ENCODE measurements at regions not wholly inside any gene's neighbourhood (a gene's known extent, or its start where the extent isn't known, plus 50 kb on each side); places are given as distances from the start of the nearest gene placed in this dataset.

DNA sequence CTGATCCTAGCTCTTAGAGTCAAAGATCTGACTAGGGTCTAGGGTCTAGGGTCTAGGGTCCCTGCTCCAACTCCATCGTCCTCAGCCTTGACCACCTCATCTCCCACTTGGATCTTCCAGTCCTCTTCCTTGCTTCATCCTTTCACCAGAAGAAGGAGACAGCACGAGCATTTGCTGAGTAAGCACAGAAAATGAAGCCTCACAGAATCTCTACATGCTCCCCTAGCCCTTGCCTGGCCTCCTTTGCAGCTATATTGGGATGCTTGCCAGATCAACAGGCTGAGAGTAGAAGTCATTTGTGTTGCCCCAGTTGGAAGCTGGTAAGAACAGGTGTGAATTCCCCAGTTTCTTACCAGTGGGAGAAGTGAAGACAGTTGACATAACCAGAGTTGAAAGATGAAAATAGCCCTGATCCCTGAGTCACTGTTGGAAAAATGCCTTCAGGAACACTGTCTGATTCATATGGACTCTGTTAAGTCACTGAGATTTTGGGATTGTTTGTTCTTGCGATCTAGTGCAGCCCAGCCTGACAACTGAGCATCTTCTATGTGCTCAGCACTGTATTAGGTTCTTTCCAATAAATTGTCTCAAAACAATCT lies 552.5 kb downstream of the INSC start:
- H3K4me3 ChIP-seq: no peak overlapping the region
- no peaks in the 10 kb centered on the region for H3K36me3 ChIP-seq
- no peak for DNase-seq (ENCODE audit: low spot score in 2 of 2)
- TF ChIP-seq POLR2A (IDR thresholded peaks at IDR 0.05) (no peak), POLR2AphosphoS5 (IDR thresholded peaks at IDR 0.05) (no peak)
- TF ChIP-seq, protein P1, sequence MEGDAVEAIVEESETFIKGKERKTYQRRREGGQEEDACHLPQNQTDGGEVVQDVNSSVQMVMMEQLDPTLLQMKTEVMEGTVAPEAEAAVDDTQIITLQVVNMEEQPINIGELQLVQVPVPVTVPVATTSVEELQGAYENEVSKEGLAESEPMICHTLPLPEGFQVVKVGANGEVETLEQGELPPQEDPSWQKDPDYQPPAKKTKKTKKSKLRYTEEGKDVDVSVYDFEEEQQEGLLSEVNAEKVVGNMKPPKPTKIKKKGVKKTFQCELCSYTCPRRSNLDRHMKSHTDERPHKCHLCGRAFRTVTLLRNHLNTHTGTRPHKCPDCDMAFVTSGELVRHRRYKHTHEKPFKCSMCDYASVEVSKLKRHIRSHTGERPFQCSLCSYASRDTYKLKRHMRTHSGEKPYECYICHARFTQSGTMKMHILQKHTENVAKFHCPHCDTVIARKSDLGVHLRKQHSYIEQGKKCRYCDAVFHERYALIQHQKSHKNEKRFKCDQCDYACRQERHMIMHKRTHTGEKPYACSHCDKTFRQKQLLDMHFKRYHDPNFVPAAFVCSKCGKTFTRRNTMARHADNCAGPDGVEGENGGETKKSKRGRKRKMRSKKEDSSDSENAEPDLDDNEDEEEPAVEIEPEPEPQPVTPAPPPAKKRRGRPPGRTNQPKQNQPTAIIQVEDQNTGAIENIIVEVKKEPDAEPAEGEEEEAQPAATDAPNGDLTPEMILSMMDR (IDR thresholded peaks at IDR 0.05): no peak
- H3K9me3 ChIP-seq: no peaks in the 10 kb centered on the region
- no peaks in the 10 kb centered on the region for H3K27me3 ChIP-seq
- intact Hi-C loops (cut with DNase I; ENCODE audit: low total_unique reads): no loop called here
- no peak overlapping the region for H3K27ac ChIP-seq
- no peaks in the 10 kb centered on the region for H3K4me1 ChIP-seq

DNA sequence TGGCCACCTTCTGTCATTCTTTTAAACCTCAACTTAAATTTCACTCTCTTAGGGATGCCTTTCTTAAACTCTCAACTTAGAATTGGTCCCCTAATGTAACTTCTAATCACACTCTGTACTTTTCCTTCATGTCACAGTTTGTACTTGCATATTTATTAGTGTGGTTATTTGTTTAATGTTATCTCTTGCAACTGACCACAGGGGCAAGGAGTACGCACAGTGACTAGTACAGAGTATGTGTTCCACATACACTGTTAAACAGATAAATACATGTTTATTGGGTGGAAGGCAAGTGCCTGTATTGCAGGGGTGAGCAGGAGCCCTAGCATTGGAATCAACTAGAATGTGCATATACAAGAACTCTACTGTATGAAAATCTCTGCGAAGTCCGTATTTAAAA lies 554.0 kb downstream of the INSC start:
- TF ChIP-seq POLR2A (IDR thresholded peaks at IDR 0.05) (no peak), POLR2AphosphoS5 (IDR thresholded peaks at IDR 0.05) (no peak)
- TF ChIP-seq, protein P1 (IDR thresholded peaks at IDR 0.05): no peak
- DNase-seq (ENCODE audit: low spot score in 2 of 2): no peak
- no peaks in the 10 kb centered on the region for H3K4me1 ChIP-seq
- intact Hi-C loops (cut with DNase I; ENCODE audit: low total_unique reads): no loop called here
- no peaks in the 10 kb centered on the region for H3K27me3 ChIP-seq
- no peak overlapping the region for H3K27ac ChIP-seq
- no peaks in the 10 kb centered on the region for H3K9me3 ChIP-seq
- no peaks in the 10 kb centered on the region for H3K36me3 ChIP-seq
- H3K4me3 ChIP-seq: no peak overlapping the region

DNA sequence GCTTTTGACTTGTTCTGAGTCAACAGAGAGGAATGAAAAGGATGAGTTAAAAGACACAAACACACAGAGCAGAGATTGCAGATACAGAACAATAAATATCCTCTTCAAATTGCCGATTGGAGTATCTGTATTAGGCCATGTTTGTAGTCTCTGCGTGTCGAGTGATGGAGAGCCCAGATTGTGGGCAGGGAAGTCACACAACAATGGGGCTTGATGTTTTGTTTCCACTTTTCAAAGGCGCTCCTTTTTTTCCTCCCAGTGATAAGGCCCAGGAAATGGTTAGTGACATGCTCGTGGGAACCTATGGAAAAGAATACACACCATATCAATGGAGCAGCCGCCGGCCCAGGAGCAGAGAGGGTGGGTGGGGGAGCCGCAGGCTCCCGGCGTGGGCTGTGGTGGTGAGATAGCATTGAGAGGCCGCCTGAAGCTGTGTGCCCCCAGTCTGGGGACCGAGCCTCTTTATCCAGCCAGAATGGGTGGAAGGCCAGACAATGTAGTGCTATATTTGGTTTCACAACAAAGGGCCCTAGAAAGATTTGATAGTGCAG lies 555.9 kb downstream of the INSC start:
- Histone ChIP-seq H3K4me3 (no peak overlapping the region), H3K27ac (no peak overlapping the region), H3K4me1 (no peaks in the 10 kb centered on the region), H3K9me3 (no peaks in the 10 kb centered on the region), H3K27me3 (no peaks in the 10 kb centered on the region), H3K36me3 (no peaks in the 10 kb centered on the region)
- no peak for DNase-seq (ENCODE audit: low spot score in 2 of 2)
- intact Hi-C loops (cut with DNase I; ENCODE audit: low total_unique reads): no loop called here
- TF ChIP-seq, protein P1 (IDR thresholded peaks at IDR 0.05): no peak
- TF ChIP-seq POLR2A (IDR thresholded peaks at IDR 0.05) (no peak), POLR2AphosphoS5 (IDR thresholded peaks at IDR 0.05) (no peak)

DNA sequence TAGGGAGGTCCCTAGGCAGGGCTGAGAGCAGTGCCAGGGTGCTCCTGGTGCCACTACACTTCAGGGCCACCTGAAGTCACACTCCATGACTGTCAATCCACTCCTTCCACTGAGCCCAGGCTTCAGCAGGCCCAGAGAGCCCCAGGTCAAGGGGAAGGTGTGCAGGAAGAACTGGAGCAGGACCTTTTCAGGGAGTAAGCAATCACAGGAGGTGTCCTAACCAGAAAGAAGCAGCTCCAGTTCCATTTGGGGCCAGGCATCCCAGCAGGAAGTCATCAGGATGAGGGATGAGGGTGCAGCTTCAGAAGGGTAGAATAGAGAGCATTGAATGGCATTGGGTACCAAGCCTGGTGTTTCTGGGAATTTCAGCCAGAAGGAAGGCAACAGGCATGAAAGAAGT lies 556.5 kb downstream of the INSC start:
- Histone ChIP-seq H3K27ac (no peak overlapping the region), H3K36me3 (no peaks in the 10 kb centered on the region), H3K27me3 (no peaks in the 10 kb centered on the region), H3K9me3 (no peaks in the 10 kb centered on the region), H3K4me1 (no peaks in the 10 kb centered on the region), H3K4me3 (no peak overlapping the region)
- TF ChIP-seq POLR2AphosphoS5 (IDR thresholded peaks at IDR 0.05) (no peak), POLR2A (IDR thresholded peaks at IDR 0.05) (no peak)
- TF ChIP-seq, protein P1 (IDR thresholded peaks at IDR 0.05): no peak
- no peak for DNase-seq (ENCODE audit: low spot score in 2 of 2)
- intact Hi-C loops (cut with DNase I; ENCODE audit: low total_unique reads): no loop called here

DNA sequence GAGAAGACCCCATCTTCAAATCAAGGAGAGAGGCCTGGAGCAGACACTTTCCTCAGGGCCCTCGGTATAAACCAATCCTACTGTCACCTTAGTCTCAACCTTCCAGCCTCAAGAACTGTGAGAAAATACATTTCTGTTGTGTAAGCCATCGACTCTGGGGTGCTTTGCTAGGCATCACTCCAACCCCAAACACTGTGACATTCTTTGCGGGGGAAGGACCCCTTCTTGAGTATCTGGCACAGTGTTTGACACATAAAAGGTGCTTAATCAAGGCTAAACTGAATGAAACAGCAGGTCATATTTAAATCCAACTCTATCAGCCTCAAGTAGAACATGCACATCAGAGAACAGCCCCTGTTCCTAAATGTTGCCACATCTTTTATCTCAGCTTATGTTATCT lies 558.1 kb downstream of the INSC start:
- no peak for TF ChIP-seq POLR2A (IDR thresholded peaks at IDR 0.05)
- TF ChIP-seq POLR2AphosphoS5 (IDR thresholded peaks at IDR 0.05): no peak
- TF ChIP-seq, protein P1 (IDR thresholded peaks at IDR 0.05): no peak
- intact Hi-C loops (cut with DNase I; ENCODE audit: low total_unique reads): no loop called here
- H3K4me1 ChIP-seq: no peaks in the 10 kb centered on the region
- no peak overlapping the region for H3K27ac ChIP-seq
- H3K9me3 ChIP-seq: peaks cover 0 to 2% of the 10 kb centered on the region in 2 donors
- no peak overlapping the region for H3K4me3 ChIP-seq
- no peak for DNase-seq (ENCODE audit: low spot score in 2 of 2)
- H3K27me3 ChIP-seq: no peaks in the 10 kb centered on the region
- no peaks in the 10 kb centered on the region for H3K36me3 ChIP-seq

Measured in breast epithelium (tissue), 4 donors.